Mucosa of descending colon (tissue), 3 donors: ENCODE measurements at regions not wholly inside any gene's neighbourhood (a gene's known extent, or its start where the extent isn't known, plus 50 kb on each side); places are given as distances from the start of the nearest gene placed in this dataset.

Experiments
- ATAC-seq: fragments of 200-7000 bp; cut with Tn5 transposase; one replicate; pipeline ENCODE4 v1.9.1; 2020; ENCODE audit warnings: mild to moderate bottlenecking, moderate library complexity
- DNase-seq, 3 donors: peaks; one replicate each; pipeline ENCODE4 v3.0.0-alpha.2; 2020
- H3K36me3 ChIP-seq: fragments of 200-600 bp; one replicate; pipeline ENCODE4 v1.8.0; 2021; ENCODE audit warnings: low read depth, mild to moderate bottlenecking
- H3K4me1 ChIP-seq: fragments of 200-600 bp; one replicate; pipeline ENCODE4 v1.8.0; 2021; ENCODE audit warnings: low read depth, mild to moderate bottlenecking
- H3K4me3 ChIP-seq: fragments of 200-600 bp; one replicate; pipeline ENCODE4 v1.8.0; 2021; ENCODE audit warnings: mild to moderate bottlenecking
- H3K9me3 ChIP-seq: fragments of 200-600 bp; one replicate; pipeline ENCODE4 v1.8.0; 2021; ENCODE audit warnings: mild to moderate bottlenecking
- intact Hi-C, 2 donors: fragments of 100-400 bp; cut with DNase I in 1 of 2; cut with micrococcal nuclease in 1 of 2; formaldehyde crosslinking; loops; one replicate each; pipeline versions ENCODE4 v1.11.0 to v1.11.1; 2022; cut with DNase I, micrococcal nuclease
- TF ChIP-seq, protein P1 (sequence below): fragments of 200-600 bp; IDR thresholded peaks from one replicate; pipeline ENCODE4 v1.8.0; 2022; ENCODE audit warnings: antibody characterized with exemption, mild to moderate bottlenecking
- donor health status: DM: no; HTN: no; CAD: no; lungs with moderate emphysema.
- donor health status: DM: no; HTN: no; CAD: no.
- donor health status: DM: no; HTN: yes; CAD: no.

DNA sequence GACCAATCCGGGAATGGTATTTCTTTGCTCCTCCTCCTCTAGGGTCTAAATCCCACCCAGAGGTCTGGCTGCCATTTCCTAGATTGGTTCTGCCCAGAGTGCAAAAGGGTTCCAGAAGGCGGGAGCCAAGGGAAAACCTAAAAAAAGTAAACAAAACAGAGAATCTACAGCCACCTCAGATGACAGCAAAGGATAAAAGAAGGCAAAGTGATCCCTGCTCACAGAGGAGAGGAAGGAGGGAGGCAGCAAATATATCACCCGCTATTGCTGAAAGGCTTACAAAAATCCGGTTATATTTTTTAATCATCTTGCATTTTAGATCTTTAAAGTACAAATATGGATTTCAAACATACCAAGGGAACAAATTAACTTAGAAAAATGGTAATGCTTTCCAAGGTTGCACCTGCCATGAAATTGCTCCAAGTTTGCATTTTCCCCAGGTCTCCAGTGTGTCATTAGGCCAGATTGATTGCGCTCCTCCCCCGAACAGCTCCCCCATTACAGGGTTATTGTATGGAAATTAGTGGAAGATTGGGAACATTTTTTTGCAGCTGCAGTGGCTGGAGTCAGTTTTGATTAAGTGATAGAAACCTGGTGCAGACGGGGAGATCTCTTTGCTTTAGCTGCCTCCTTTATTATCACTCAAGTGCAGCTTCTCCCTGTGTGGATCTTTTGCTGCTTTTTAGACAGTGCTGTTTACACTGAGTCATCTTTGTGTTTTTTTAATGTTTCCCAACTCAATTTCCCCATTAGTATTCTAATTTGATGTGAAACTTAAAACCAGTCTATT, 280.5 kb upstream of the CAMK1G start:
- no peak for DNase-seq
- no peak overlapping the region for H3K4me3 ChIP-seq
- H3K4me1 ChIP-seq = no peaks in the 10 kb centered on the region
- no peaks in the 10 kb centered on the region for H3K36me3 ChIP-seq
- ATAC-seq = no peak
- H3K9me3 ChIP-seq = no peaks in the 10 kb centered on the region
- intact Hi-C loops = no loop called here
- TF ChIP-seq, protein P1, sequence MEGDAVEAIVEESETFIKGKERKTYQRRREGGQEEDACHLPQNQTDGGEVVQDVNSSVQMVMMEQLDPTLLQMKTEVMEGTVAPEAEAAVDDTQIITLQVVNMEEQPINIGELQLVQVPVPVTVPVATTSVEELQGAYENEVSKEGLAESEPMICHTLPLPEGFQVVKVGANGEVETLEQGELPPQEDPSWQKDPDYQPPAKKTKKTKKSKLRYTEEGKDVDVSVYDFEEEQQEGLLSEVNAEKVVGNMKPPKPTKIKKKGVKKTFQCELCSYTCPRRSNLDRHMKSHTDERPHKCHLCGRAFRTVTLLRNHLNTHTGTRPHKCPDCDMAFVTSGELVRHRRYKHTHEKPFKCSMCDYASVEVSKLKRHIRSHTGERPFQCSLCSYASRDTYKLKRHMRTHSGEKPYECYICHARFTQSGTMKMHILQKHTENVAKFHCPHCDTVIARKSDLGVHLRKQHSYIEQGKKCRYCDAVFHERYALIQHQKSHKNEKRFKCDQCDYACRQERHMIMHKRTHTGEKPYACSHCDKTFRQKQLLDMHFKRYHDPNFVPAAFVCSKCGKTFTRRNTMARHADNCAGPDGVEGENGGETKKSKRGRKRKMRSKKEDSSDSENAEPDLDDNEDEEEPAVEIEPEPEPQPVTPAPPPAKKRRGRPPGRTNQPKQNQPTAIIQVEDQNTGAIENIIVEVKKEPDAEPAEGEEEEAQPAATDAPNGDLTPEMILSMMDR = no peak

DNA sequence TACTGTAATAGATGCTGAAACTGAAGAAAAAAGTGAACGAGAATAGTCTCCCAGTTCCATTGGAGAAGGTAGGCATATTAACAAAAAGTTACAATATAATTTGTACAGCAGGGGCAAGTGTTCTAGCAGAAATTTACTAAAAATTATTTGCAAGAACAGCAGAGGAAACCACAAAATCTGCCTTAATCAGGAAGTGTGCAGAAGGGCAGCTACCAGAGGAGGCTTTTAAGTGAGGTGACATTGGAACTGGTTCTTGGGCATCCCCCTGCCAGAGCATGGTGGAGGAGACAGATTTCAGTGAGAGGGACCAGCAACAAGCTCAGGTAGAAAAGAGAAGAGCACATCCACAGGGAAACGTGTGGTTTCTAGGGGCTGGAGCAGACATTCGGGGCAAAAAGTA, 279.3 kb upstream of the CAMK1G start:
- intact Hi-C loops = no loop called here
- TF ChIP-seq, protein P1 = no peak
- DNase-seq = no peak
- Histone ChIP-seq H3K4me1 (no peaks in the 10 kb centered on the region), H3K36me3 (no peaks in the 10 kb centered on the region), H3K9me3 (no peaks in the 10 kb centered on the region), H3K4me3 (no peak overlapping the region)
- no peak for ATAC-seq

DNA sequence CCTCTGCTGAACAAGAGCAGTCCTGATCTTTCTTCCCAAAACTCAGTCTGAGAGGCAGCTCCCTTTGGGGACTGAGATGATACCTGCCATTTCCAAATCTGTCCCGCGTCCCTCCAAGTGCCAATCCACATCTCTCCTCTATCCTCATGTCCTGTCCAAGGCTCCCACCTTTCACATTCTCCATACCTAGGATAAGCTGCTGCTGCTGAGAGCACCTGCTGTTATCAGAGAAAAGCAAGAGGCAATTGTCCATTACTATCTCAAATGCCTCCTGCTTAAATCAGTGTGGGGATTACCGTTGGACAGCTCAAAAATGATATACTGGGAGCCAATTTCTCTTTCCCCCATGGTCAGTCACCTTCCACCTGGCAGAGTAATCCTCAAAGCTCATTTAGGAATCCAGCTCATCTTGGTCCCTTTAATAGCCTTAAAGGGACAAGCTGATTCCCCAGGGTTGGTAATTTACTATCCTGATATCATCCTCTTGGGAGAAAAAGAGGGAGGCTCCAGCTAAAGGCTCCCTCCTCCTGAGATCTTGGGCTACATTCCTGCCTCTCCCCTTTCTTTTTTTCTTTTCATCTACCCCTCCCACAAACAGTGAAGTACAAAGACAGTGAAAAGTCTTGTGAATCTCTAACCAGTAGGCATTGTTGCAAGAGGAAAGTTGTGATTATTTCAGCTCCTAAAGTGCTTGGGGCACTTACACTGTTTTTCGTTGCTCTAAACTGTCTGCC, 278.1 kb upstream of the CAMK1G start:
- ATAC-seq (no peak), DNase-seq (no peak)
- Histone ChIP-seq H3K4me3 (no peak overlapping the region), H3K36me3 (no peaks in the 10 kb centered on the region), H3K9me3 (no peaks in the 10 kb centered on the region), H3K4me1 (no peaks in the 10 kb centered on the region)
- intact Hi-C loops = no loop called here
- TF ChIP-seq, protein P1 = no peak

DNA sequence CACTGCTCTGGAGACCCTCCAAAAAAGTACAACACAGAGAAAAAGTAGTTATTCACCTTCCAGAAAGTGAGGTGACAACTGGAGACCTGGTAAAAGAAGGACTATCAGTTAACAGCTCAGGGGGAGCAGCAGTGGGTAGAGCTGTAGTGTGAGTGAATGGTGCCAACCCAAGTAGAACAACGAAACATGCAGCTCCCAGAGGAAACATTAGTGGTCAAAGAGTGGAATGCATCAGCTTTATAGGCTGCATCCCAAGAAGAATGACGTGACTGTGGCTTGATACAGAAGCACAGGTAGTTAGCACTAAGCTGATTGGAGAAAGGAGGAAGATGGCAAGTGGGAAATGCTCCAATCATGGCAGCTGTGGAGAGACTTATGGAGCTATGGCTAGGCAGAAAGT, 275.7 kb upstream of the CAMK1G start:
- Histone ChIP-seq H3K4me3 (no peak overlapping the region), H3K9me3 (no peaks in the 10 kb centered on the region), H3K36me3 (no peaks in the 10 kb centered on the region), H3K4me1 (no peaks in the 10 kb centered on the region)
- intact Hi-C loops = no loop called here
- ATAC-seq = no peak
- DNase-seq = no peak
- TF ChIP-seq, protein P1 = no peak

DNA sequence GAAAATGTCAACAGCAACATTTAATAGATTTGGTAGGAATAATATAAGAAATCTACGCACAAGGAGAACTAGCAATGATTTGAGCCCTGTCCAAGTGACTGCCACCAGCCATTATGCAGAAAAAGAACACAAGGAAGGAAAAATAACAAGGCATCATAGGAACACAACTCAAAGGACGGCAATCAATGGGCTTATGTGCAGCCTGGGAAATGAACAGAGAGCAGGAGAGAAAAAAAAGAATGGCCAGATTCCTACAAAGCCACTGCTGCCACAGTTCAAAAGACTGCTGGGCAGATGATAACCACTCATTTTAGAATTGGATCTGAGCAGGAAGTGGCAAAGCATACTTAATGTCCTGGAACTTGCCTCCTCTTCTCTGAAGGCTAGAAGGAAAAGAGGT, 274.3 kb upstream of the CAMK1G start:
- no peak for ATAC-seq
- TF ChIP-seq, protein P1 = no peak
- intact Hi-C loops = no loop called here

More for the DNA sequence above, 274.3 kb upstream of the CAMK1G start:
- no peak for DNase-seq
- no peaks in the 10 kb centered on the region for H3K9me3 ChIP-seq
- no peaks in the 10 kb centered on the region for H3K36me3 ChIP-seq
- H3K4me3 ChIP-seq = no peak overlapping the region
- H3K4me1 ChIP-seq = no peaks in the 10 kb centered on the region
